T-helper 17 cell (primary cell): ENCODE measurements at regions not wholly inside any gene's neighbourhood (a gene's known extent, or its start where the extent isn't known, plus 50 kb on each side); places are given as distances from the start of the nearest gene placed in this dataset.
"Not testable (repeated sequence)": the region's sequence is repeated elsewhere in the genome, so short reads cannot be mapped to it uniquely, and the experiment has no call there.

Experiments used
- ATAC-seq: fragments of 150-1000 bp; cut with Tn5 transposase; 2 replicates; pipeline ENCODE4 v1.10.0; 2021; ENCODE audit warnings: mild to moderate bottlenecking, moderate library complexity
- DNase-seq, 3 donors: peaks; one replicate each; pipeline versions ENCODE4 v3.0.0 to v3.0.0-alpha.2; 2020 to 2021
- H3K9me3 ChIP-seq: one replicate; pipeline ENCODE4 v1.7.0; 2013; ENCODE audit warnings: low read length, mild to moderate bottlenecking; ENCODE audit not compliant: control insufficient read depth, poor library complexity, severe bottlenecking
- H3K27ac Mint-ChIP-seq: one replicate; pipeline ENCODE4 v1.8.0; 2022; ENCODE audit warnings: mild to moderate bottlenecking, moderate library complexity, mixed read lengths
- H3K27me3 Mint-ChIP-seq: one replicate; pipeline ENCODE4 v1.8.0; 2022; ENCODE audit warnings: mixed read lengths
- H3K36me3 Mint-ChIP-seq: one replicate; pipeline ENCODE4 v1.8.0; 2022; ENCODE audit warnings: low read depth, mixed read lengths
- H3K4me1 Mint-ChIP-seq: one replicate; pipeline ENCODE4 v1.8.0; 2022; ENCODE audit warnings: mild to moderate bottlenecking, mixed read lengths
- H3K4me3 Mint-ChIP-seq: one replicate; pipeline ENCODE4 v1.8.0; 2022; ENCODE audit warnings: mild to moderate bottlenecking, moderate library complexity, mixed read lengths

DNA sequence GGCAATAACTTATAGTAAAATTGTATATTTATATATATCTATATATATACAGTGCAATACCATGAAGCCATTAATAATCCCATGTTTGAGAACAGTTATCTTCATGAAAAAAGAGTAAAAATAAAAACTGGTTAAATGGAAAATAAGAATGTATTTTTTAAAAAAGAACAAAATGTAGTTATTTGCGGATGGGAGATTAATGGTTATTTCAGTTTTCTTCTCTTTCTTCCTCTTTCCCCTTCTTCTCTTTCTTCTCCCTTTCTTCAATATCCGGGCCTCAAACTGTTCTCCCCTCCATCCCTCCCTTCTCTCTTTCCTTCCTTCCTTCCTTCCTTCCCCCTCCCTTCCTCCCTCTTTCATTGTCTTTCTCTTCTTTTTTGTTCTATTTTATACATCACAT is 1301.7 kb upstream of the IGFBP7 start:
- Mint-ChIP-seq H3K4me1 (no peaks in the 10 kb centered on the region), H3K36me3 (no peaks in the 10 kb centered on the region), H3K27me3 (no peaks in the 10 kb centered on the region), H3K4me3 (no peak overlapping the region), H3K27ac (no peak overlapping the region)
- ATAC-seq (no peak), DNase-seq (no peak)
- H3K9me3 ChIP-seq, result no peaks in the 10 kb centered on the region

GRCh38 chr4:58406762-58407161 is 1296.6 kb upstream of the IGFBP7 start:
- no peak overlapping the region for H3K27ac Mint-ChIP-seq
- no peak for DNase-seq
- ATAC-seq, result no peak
- H3K27me3 Mint-ChIP-seq, result no peaks in the 10 kb centered on the region
- H3K4me1 Mint-ChIP-seq, result no peaks in the 10 kb centered on the region
- H3K36me3 Mint-ChIP-seq, result no peaks in the 10 kb centered on the region
- no peaks in the 10 kb centered on the region for H3K9me3 ChIP-seq
- no peak overlapping the region for H3K4me3 Mint-ChIP-seq

- Mint-ChIP-seq H3K27ac (no peak overlapping the region), H3K27me3 (no peaks in the 10 kb centered on the region), H3K4me1 (no peaks in the 10 kb centered on the region), H3K4me3 (no peak overlapping the region), H3K36me3 (no peaks in the 10 kb centered on the region)
- DNase-seq, result no peak
- no peaks in the 10 kb centered on the region for H3K9me3 ChIP-seq
- no peak for ATAC-seq
Measured at GRCh38 chr4:58368221-58368620, 1258.0 kb upstream of the IGFBP7 start.

DNA sequence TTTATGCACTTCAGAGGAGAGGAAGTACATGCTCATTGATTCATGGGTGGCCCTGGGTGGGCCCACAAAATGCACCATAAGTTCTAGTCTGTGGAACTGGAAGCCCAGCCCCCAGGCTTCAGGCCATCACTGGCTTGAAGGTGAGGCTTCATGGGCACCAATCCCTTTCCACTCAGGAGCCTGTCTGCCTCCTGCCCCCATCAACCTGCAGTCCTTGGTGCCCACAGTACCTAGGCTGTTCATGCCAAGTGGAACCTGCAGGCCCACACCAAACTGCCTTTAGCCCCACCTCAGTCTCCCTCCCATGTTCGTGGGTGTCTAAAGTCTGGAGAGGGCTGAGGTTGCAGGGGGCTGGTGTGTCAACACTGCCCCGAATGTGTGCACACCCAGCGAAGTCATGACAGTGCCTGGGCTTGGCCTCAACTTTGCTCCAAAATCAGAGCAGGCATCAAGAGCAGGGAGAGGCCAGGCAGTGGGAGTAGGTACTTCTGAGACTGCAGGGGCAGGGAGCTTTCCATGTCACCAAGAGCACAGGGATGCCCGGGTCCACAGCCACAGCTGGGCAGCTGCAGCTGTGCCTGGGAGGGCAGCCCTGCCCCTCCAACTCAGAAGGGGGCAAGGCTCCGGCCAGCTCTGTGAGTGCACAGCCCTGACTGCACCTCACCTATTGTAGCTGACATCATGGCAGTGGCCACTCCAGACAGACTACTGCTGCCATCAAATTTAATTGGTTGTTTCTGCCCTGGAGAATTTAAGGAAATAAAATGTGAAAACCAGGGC is 1250.4 kb upstream of the IGFBP7 start:
- H3K4me3 Mint-ChIP-seq, result no peak overlapping the region

GRCh38 chr4:58359590-58359989 is 1249.4 kb upstream of the IGFBP7 start:
- H3K27me3 Mint-ChIP-seq, result no peaks in the 10 kb centered on the region
- no peak for ATAC-seq
- no peaks in the 10 kb centered on the region for H3K36me3 Mint-ChIP-seq

More for the DNA sequence above, 1250.4 kb upstream of the IGFBP7 start:
- no peak for ATAC-seq
- Mint-ChIP-seq H3K27me3 (no peaks in the 10 kb centered on the region), H3K27ac (no peak overlapping the region), H3K4me1 (no peaks in the 10 kb centered on the region), H3K36me3 (no peaks in the 10 kb centered on the region)
- DNase-seq, result no peak
- no peaks in the 10 kb centered on the region for H3K9me3 ChIP-seq

GRCh38 chr4:58357947-58358346 is 1247.8 kb upstream of the IGFBP7 start:
- Mint-ChIP-seq H3K4me3 (no peak overlapping the region), H3K27ac (no peak overlapping the region), H3K4me1 (no peaks in the 10 kb centered on the region), H3K36me3 (no peaks in the 10 kb centered on the region), H3K27me3 (no peaks in the 10 kb centered on the region)
- no peaks in the 10 kb centered on the region for H3K9me3 ChIP-seq
- no peak for ATAC-seq
- DNase-seq, result no peak

More at GRCh38 chr4:58359590-58359989, 1249.4 kb upstream of the IGFBP7 start:
- no peaks in the 10 kb centered on the region for H3K9me3 ChIP-seq
- no peak for DNase-seq
- no peak overlapping the region for H3K4me3 Mint-ChIP-seq
- H3K27ac Mint-ChIP-seq, result no peak overlapping the region
- no peaks in the 10 kb centered on the region for H3K4me1 Mint-ChIP-seq

GRCh38 chr4:58325070-58325469 is 1214.9 kb upstream of the IGFBP7 start:
- ATAC-seq (no peak), DNase-seq (no peak)
- H3K4me1 Mint-ChIP-seq, result no peaks in the 10 kb centered on the region
- H3K27me3 Mint-ChIP-seq, result no peaks in the 10 kb centered on the region
- H3K36me3 Mint-ChIP-seq, result no peaks in the 10 kb centered on the region
- no peak overlapping the region for H3K4me3 Mint-ChIP-seq
- H3K9me3 ChIP-seq, result no peaks in the 10 kb centered on the region
- no peak overlapping the region for H3K27ac Mint-ChIP-seq

- Mint-ChIP-seq H3K36me3 (no peaks in the 10 kb centered on the region), H3K4me1 (no peaks in the 10 kb centered on the region), H3K4me3 (no peak overlapping the region), H3K27me3 (no peaks in the 10 kb centered on the region), H3K27ac (no peak overlapping the region)
- H3K9me3 ChIP-seq, result no peaks in the 10 kb centered on the region
- ATAC-seq (no peak), DNase-seq (no peak)
Measured at GRCh38 chr4:58313444-58313843, 1203.3 kb upstream of the IGFBP7 start.

DNA sequence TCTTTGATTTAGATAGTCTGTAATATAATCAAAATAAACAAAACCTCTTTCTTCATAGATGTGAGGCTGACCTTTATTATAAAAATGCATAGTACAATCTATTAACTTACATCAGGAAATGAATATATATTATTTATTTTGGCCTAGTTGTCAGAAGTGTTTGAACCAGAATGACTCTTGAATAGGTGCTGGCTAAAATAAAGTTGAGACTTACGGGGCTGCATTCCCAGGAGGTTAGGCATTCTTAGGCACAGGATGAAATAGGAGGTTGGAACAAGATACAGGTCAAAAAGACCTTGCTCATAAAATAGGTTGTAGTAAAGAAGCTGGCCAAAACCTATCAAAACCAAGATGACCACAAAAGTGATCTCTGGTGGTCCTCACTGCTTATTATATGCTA is 1193.3 kb upstream of the IGFBP7 start:
- H3K36me3 Mint-ChIP-seq, result no peaks in the 10 kb centered on the region
- H3K4me3 Mint-ChIP-seq, result no peak overlapping the region
- no peak overlapping the region for H3K27ac Mint-ChIP-seq
- H3K4me1 Mint-ChIP-seq, result no peaks in the 10 kb centered on the region
- no peak for DNase-seq
- ATAC-seq, result no peak
- H3K27me3 Mint-ChIP-seq, result no peaks in the 10 kb centered on the region
- no peaks in the 10 kb centered on the region for H3K9me3 ChIP-seq

DNA sequence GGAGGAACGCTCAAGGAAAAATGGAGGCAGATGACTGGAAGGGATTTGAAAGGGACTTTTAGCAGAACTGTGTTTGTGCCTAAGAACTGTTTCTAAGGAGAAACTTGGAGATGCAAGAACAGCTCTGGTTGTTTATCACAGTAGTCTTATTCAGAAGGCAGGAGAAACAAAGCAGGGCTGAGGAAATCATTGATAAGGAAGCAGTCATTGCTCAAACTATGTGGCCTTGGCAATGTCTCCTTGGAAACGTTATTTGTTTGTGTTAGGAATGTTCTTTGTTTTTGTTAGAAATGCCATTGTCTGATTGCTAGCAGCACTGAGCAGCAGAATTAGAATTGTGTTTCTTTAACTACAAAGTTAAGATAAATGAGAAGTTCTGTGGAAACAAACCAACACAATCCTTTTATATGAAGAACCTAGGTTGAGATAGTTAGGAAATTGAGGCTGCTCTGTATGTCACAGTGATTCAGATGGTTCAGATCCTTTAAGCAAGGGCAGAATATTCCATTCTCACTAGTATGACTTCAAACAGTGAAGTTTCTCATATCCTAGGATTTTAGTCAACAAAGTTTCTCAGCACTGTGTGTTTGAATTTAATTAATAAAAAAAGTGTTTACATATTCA is 1191.3 kb upstream of the IGFBP7 start:
- Mint-ChIP-seq H3K27ac (no peak overlapping the region), H3K4me1 (no peaks in the 10 kb centered on the region), H3K36me3 (no peaks in the 10 kb centered on the region), H3K4me3 (no peak overlapping the region), H3K27me3 (no peaks in the 10 kb centered on the region)
- DNase-seq (no peak), ATAC-seq (no peak)
- H3K9me3 ChIP-seq, result no peaks in the 10 kb centered on the region

GRCh38 chr4:58286335-58286734 is 1176.2 kb upstream of the IGFBP7 start:
- no peak overlapping the region for H3K27ac Mint-ChIP-seq
- no peaks in the 10 kb centered on the region for H3K27me3 Mint-ChIP-seq
- H3K4me3 Mint-ChIP-seq, result no peak overlapping the region
- no peaks in the 10 kb centered on the region for H3K9me3 ChIP-seq
- DNase-seq (no peak), ATAC-seq (no peak)
- no peaks in the 10 kb centered on the region for H3K4me1 Mint-ChIP-seq
- no peaks in the 10 kb centered on the region for H3K36me3 Mint-ChIP-seq

DNA sequence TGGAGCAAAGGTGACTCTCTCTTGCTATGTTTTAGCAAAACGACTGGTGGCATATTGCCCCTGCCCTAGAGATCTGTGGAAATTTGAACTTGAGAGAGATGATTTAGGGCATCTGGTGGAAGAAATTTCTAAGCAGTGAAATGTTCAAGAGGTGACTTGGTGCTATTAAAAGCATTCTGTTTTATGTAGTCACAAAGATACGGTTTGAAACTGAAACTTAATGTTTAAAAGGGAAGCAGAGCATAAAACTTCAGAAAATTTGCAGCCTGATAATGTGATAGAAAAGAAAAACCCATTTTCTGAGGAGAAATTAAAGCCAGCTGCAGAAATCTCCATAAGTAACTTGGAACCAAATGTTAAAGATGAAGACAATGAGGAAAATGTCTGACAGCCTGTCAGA is 1170.7 kb upstream of the IGFBP7 start:
- H3K27me3 Mint-ChIP-seq, H3K9me3 ChIP-seq, ATAC-seq, H3K4me1 Mint-ChIP-seq, DNase-seq, H3K4me3 Mint-ChIP-seq, H3K36me3 Mint-ChIP-seq, H3K27ac Mint-ChIP-seq: not testable (repeated sequence)

GRCh38 chr4:58275856-58276255 is 1165.7 kb upstream of the IGFBP7 start:
- no peak for DNase-seq

GRCh38 chr4:58274553-58274952 is 1164.4 kb upstream of the IGFBP7 start:
- Mint-ChIP-seq H3K36me3 (no peaks in the 10 kb centered on the region), H3K4me3 (no peak overlapping the region), H3K27me3 (no peaks in the 10 kb centered on the region), H3K4me1 (no peaks in the 10 kb centered on the region), H3K27ac (no peak overlapping the region)
- no peak for ATAC-seq
- DNase-seq, result no peak
- H3K9me3 ChIP-seq, result no peaks in the 10 kb centered on the region

More at GRCh38 chr4:58275856-58276255, 1165.7 kb upstream of the IGFBP7 start:
- H3K27me3 Mint-ChIP-seq, result no peaks in the 10 kb centered on the region
- ATAC-seq, result no peak
- H3K36me3 Mint-ChIP-seq, result no peaks in the 10 kb centered on the region
- H3K4me1 Mint-ChIP-seq, result no peaks in the 10 kb centered on the region
- no peaks in the 10 kb centered on the region for H3K9me3 ChIP-seq
- no peak overlapping the region for H3K4me3 Mint-ChIP-seq
- H3K27ac Mint-ChIP-seq, result no peak overlapping the region
